Mesothelial cell of epicardium (in vitro differentiated cells): ENCODE measurements at regions not wholly inside any gene's neighbourhood (a gene's known extent, or its start where the extent isn't known, plus 50 kb on each side); places are given as distances from the start of the nearest gene placed in this dataset.

Source experiments
- DNase-seq, 2 experiments: peaks; one replicate each; pipeline ENCODE4 v3.0.0; 2021; ENCODE audit warnings: low spot score in 2 of 2; ENCODE audit not compliant: unreplicated experiment in 2 of 2
- H3K27ac Mint-ChIP-seq: 2 replicates; pipeline ENCODE4 v1.8.0; 2021; ENCODE audit warnings: mixed read lengths
- H3K27me3 Mint-ChIP-seq: 2 replicates; pipeline ENCODE4 v1.8.0; 2021; ENCODE audit warnings: low read depth, mixed read lengths
- H3K36me3 Mint-ChIP-seq: 2 replicates; pipeline ENCODE4 v1.8.0; 2021; ENCODE audit warnings: mixed read lengths
- H3K4me1 Mint-ChIP-seq: 2 replicates; pipeline ENCODE4 v1.8.0; 2021; ENCODE audit warnings: mixed read lengths
- H3K4me3 Mint-ChIP-seq: 2 replicates; pipeline ENCODE4 v1.8.0; 2021; ENCODE audit warnings: mild to moderate bottlenecking, moderate library complexity, mixed read lengths
- H3K9me3 Mint-ChIP-seq: 2 replicates; pipeline ENCODE4 v1.8.0; 2021; ENCODE audit warnings: mixed read lengths
- TF ChIP-seq, protein P1 (sequence below): fragments of 200-600 bp; sonication (generic); IDR thresholded peaks from one replicate; pipeline ENCODE4 v1.5.0; 2021; ENCODE audit warnings: antibody characterized with exemption; ENCODE audit not compliant: unreplicated experiment

DNA sequence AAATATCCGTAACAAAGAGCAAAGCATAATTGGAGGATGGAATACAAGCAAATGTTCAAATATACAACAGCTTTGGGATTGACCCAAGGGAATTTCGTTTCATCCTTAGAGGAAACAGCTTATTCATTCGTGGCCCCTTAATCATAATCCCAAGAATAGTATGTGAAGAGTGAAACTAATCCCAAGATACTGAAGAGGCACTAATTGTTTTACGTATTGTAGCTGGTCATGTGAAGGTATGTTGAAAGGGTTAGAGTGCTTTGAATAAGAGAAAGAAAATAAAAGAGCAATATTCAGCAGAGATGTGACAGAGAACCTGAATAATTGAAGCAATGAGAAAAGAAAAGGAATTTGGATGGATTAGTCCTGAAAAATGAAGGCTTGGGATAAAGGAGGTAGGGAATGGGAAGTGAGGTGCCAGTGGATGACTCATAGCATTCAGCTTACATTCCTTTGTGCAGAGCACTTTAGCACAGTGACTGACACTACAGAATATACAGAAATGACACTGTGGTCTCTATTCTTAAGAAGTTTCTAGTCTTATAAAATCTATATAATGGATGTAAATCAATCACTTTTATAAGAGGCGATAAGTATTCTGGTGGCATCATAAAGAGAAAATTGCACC, 221.9 kb downstream of the TLR4 start:
- TF ChIP-seq, protein P1, sequence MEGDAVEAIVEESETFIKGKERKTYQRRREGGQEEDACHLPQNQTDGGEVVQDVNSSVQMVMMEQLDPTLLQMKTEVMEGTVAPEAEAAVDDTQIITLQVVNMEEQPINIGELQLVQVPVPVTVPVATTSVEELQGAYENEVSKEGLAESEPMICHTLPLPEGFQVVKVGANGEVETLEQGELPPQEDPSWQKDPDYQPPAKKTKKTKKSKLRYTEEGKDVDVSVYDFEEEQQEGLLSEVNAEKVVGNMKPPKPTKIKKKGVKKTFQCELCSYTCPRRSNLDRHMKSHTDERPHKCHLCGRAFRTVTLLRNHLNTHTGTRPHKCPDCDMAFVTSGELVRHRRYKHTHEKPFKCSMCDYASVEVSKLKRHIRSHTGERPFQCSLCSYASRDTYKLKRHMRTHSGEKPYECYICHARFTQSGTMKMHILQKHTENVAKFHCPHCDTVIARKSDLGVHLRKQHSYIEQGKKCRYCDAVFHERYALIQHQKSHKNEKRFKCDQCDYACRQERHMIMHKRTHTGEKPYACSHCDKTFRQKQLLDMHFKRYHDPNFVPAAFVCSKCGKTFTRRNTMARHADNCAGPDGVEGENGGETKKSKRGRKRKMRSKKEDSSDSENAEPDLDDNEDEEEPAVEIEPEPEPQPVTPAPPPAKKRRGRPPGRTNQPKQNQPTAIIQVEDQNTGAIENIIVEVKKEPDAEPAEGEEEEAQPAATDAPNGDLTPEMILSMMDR = no peak
- Mint-ChIP-seq H3K4me1 (no peaks in the 10 kb centered on the region), H3K36me3 (no peaks in the 10 kb centered on the region), H3K27ac (no peak overlapping the region), H3K9me3 (no peaks in the 10 kb centered on the region), H3K27me3 (no peaks in the 10 kb centered on the region), H3K4me3 (no peak overlapping the region)
- DNase-seq = no peak

DNA sequence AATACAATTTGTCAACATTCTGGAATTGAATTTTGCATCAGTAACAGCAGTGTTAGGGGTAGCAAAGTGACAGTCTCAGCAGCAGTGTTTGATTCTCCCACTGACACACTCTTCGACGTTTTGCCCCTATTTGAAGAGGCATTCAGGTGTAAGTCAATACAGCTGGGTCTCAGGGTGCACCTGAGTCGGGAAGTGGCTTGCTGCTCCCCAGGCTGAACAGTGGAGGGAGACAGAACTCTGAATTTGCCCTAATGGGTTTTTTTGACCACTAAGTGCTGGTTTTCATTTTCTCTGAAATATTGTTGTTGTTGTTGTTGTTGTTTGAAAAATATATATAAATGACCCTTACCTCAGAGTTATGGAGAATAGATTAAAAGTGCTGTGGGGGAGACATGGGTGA, 223.2 kb downstream of the TLR4 start:
- no peak for DNase-seq
- Mint-ChIP-seq H3K36me3 (no peaks in the 10 kb centered on the region), H3K27ac (no peak overlapping the region), H3K4me3 (no peak overlapping the region), H3K27me3 (no peaks in the 10 kb centered on the region), H3K9me3 (no peaks in the 10 kb centered on the region), H3K4me1 (no peaks in the 10 kb centered on the region)
- TF ChIP-seq, protein P1 = no peak

DNA sequence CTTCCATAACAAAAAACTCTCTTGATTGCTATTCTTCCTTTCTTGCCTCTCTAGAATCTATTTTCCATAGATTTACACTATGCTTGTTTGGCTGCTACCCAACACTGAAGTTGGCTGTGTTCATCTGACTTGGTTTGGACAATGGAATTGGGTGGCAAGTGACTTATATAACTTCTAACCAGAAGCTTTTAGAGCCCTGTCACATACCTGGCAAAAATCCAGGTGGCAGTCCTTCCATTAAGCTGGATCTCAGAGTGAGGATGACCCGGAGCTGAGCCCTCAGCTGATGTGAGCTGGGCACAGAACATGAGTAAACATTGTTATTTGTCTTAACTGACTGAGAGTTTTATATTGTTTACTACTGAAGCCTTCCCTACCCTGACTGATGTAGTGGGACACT, 225.7 kb downstream of the TLR4 start:
- H3K36me3 Mint-ChIP-seq = no peaks in the 10 kb centered on the region
- H3K4me3 Mint-ChIP-seq = no peak overlapping the region
- no peaks in the 10 kb centered on the region for H3K27me3 Mint-ChIP-seq
- no peaks in the 10 kb centered on the region for H3K4me1 Mint-ChIP-seq
- TF ChIP-seq, protein P1 = no peak
- no peaks in the 10 kb centered on the region for H3K9me3 Mint-ChIP-seq
- DNase-seq = no peak
- H3K27ac Mint-ChIP-seq = no peak overlapping the region

DNA sequence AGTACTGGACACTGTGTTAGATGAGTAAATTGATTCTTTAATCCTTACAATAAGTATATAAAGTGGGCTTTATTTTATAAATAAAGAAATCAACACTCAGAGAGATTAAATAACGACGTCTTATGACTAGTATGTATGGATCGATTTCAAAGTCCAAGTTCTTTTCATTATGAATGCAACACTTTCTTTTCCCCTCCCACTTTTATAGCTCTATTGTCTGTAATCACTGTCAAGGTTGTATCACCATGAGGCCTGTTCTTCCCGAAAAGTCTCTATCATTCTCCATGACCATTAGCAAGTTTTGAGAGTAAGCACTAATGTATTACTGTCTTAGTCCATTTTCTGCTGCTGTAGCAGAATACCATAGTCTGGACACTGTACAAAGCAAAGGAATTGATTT, 228.4 kb downstream of the TLR4 start:
- no peak for DNase-seq
- Mint-ChIP-seq H3K4me3 (no peak overlapping the region), H3K9me3 (no peaks in the 10 kb centered on the region), H3K4me1 (no peaks in the 10 kb centered on the region), H3K27ac (no peak overlapping the region), H3K36me3 (no peaks in the 10 kb centered on the region), H3K27me3 (no peaks in the 10 kb centered on the region)
- TF ChIP-seq, protein P1 = no peak

DNA sequence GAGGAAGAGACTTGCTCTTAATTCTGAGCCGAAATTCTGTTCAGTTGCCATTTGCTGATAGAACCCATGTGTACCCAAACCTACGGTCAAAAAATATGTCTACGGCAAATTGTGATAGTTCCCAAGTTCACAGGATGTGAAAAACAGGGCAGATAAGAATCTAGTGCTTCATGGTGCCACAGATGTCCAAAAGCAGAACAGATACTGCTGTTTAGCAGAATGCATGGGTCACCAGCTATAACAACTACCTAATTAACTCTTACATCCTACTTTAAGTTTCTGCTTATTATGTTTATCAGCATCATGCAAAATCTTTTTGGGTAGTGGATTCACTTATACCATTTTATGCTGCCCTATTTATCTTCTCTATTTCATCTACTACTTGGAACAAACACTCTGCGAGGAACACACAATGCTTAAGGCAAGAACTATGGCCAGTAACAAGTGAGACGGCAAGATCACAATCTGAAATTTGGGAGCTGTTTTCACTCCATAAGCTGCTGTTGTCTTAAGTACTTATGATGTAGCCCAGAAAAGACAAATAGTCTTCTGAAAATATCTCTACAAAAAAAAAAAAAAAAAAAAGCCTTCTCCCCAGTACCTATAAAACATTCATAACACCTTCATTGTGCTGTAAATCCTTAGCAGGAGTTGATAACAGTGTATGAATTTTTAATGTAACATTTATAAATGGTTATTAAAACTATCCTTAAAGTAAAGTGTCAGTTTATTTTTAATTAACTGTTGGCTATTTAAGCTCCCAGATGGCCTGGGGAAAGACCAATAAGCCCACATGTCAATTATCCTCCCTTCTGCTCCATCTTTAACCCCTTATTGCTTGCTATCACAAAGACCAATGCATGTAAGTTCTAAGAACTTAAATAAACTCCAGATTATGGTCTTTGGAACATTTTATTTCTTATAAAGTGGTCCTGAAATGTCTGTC, 232.3 kb downstream of the TLR4 start:
- no peaks in the 10 kb centered on the region for H3K9me3 Mint-ChIP-seq
- TF ChIP-seq, protein P1 = no peak
- H3K36me3 Mint-ChIP-seq = no peaks in the 10 kb centered on the region
- no peaks in the 10 kb centered on the region for H3K27me3 Mint-ChIP-seq
- H3K27ac Mint-ChIP-seq = no peak overlapping the region
- no peak for DNase-seq
- H3K4me3 Mint-ChIP-seq = no peak overlapping the region
- no peaks in the 10 kb centered on the region for H3K4me1 Mint-ChIP-seq
